ENCODE measurements at regions not wholly inside any gene's neighbourhood (a gene's known extent, or its start where the extent isn't known, plus 50 kb on each side); places are given as distances from the start of the nearest gene placed in this dataset.

GRCh38 chr17:5816491-5817070 lies 232.3 kb upstream of the NLRP1 start:
- no peak for DNase-seq (ENCODE audit: low read depth in 3 of 3, low spot score in 2 of 3)

- no peak for DNase-seq (ENCODE audit: low read depth in 3 of 3, low spot score in 2 of 3)
Observed at GRCh38 chr17:5817475-5818395, 233.4 kb upstream of the NLRP1 start.

GRCh38 chr17:5819396-5819795 lies 235.1 kb upstream of the NLRP1 start:
- no peak for DNase-seq (ENCODE audit: low read depth in 3 of 3, low spot score in 2 of 3)

GRCh38 chr17:5819921-5820685 lies 235.8 kb upstream of the NLRP1 start:
- DNase-seq (ENCODE audit: low read depth in 3 of 3, low spot score in 2 of 3) = no peak

GRCh38 chr17:5820721-5821456 lies 236.6 kb upstream of the NLRP1 start:
- no peak for DNase-seq (ENCODE audit: low read depth in 3 of 3, low spot score in 2 of 3)

- no peak for DNase-seq (ENCODE audit: low read depth in 3 of 3, low spot score in 2 of 3)
Observed at GRCh38 chr17:5821803-5822202, 237.5 kb upstream of the NLRP1 start.

- DNase-seq (ENCODE audit: low read depth in 3 of 3, low spot score in 2 of 3) = no peak
Observed at GRCh38 chr17:5822281-5823060, 238.2 kb upstream of the NLRP1 start.

- no peak for DNase-seq (ENCODE audit: low read depth in 3 of 3, low spot score in 2 of 3)
Observed at GRCh38 chr17:5823219-5823618, 238.9 kb upstream of the NLRP1 start.

- peak in 2 of 3 donors; percentile 53 for DNase-seq (ENCODE audit: low read depth in 3 of 3, low spot score in 2 of 3)
Observed at GRCh38 chr17:5825717-5826330, 241.5 kb upstream of the NLRP1 start.

GRCh38 chr17:5826384-5826783 lies 242.1 kb upstream of the NLRP1 start:
- DNase-seq (ENCODE audit: low read depth in 3 of 3, low spot score in 2 of 3) = no peak

GRCh38 chr17:5830921-5831320 lies 239.3 kb upstream of the WSCD1 start:
- no peak for DNase-seq (ENCODE audit: low read depth in 3 of 3, low spot score in 2 of 3)

- no peak for DNase-seq (ENCODE audit: low read depth in 3 of 3, low spot score in 2 of 3)
Observed at GRCh38 chr17:5832886-5833285, 237.3 kb upstream of the WSCD1 start.

GRCh38 chr17:5837055-5837491 lies 233.1 kb upstream of the WSCD1 start:
- no peak for DNase-seq (ENCODE audit: low read depth in 3 of 3, low spot score in 2 of 3)

GRCh38 chr17:5838661-5839300 lies 231.4 kb upstream of the WSCD1 start:
- DNase-seq (ENCODE audit: low read depth in 3 of 3, low spot score in 2 of 3) = no peak

GRCh38 chr17:5840811-5841446 lies 229.2 kb upstream of the WSCD1 start:
- DNase-seq (ENCODE audit: low read depth in 3 of 3, low spot score in 2 of 3) = no peak

GRCh38 chr17:5841862-5842261 lies 228.3 kb upstream of the WSCD1 start:
- no peak for DNase-seq (ENCODE audit: low read depth in 3 of 3, low spot score in 2 of 3)

- DNase-seq (ENCODE audit: low read depth in 3 of 3, low spot score in 2 of 3) = no peak
Observed at GRCh38 chr17:5843366-5844026, 226.7 kb upstream of the WSCD1 start.

- no peak for DNase-seq (ENCODE audit: low read depth in 3 of 3, low spot score in 2 of 3)
Observed at GRCh38 chr17:5846001-5846400, 224.2 kb upstream of the WSCD1 start.
